ENCODE measurements at regions not wholly inside any gene's neighbourhood (a gene's known extent, or its start where the extent isn't known, plus 50 kb on each side); places are given as distances from the start of the nearest gene placed in this dataset.

DNA sequence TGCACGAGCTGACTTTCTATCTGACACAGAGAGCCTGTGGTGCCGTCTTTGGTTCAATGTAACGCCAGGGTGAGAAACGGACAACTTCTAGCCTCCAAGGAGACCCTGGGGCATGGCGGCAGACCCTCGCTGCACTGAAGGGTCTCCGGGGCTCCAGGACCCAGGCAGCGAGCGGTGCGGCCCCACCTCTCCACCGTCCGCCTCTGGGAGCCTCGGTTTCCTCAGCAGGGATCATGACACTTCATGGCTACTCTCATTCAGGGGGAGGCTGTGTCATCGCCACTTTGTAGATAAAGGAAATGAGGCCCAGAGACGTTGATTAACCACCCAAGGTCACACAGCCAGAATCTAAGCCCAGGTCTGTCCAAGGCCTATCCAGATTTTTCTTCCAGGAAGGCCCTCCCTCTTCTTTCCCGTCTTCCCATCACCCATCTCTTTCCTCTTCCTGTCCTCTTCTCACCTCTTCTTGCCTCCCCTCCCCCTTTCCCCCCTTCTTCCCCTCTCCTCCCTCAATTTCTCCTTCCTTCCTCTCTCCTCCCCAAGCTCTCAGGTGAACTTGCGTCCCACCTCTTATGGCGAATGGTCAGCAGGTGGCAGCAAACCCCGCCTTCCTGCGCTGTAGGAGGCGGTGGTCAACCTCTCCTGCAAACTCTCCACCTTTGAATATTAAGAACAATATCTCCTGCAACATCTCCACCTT lies 69.3 kb upstream of the HMX1 start:
- DNase-seq: no peak
- no peaks in the 10 kb centered on the region for H3K36me3 ChIP-seq
- no peak overlapping the region for H3K27ac ChIP-seq
- intact Hi-C loops (cut with DNase I): no loop called here
- 30 to 41% methylated on average over 8 of the region's 21 CpGs for WGBS, 2 donors
- no peak overlapping the region for H3K4me3 ChIP-seq
- H3K9me3 ChIP-seq: no peaks in the 10 kb centered on the region
- peaks cover 0 to 37% (median 0%) of the 10 kb centered on the region in 4 donors for H3K27me3 ChIP-seq
- TF ChIP-seq, protein P1, sequence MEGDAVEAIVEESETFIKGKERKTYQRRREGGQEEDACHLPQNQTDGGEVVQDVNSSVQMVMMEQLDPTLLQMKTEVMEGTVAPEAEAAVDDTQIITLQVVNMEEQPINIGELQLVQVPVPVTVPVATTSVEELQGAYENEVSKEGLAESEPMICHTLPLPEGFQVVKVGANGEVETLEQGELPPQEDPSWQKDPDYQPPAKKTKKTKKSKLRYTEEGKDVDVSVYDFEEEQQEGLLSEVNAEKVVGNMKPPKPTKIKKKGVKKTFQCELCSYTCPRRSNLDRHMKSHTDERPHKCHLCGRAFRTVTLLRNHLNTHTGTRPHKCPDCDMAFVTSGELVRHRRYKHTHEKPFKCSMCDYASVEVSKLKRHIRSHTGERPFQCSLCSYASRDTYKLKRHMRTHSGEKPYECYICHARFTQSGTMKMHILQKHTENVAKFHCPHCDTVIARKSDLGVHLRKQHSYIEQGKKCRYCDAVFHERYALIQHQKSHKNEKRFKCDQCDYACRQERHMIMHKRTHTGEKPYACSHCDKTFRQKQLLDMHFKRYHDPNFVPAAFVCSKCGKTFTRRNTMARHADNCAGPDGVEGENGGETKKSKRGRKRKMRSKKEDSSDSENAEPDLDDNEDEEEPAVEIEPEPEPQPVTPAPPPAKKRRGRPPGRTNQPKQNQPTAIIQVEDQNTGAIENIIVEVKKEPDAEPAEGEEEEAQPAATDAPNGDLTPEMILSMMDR (IDR thresholded peaks at IDR 0.05): peak in 1 of 6 experiments; percentile 11
- TF ChIP-seq POLR2A (IDR thresholded peaks at IDR 0.05): no peak
- no peaks in the 10 kb centered on the region for H3K4me1 ChIP-seq

DNA sequence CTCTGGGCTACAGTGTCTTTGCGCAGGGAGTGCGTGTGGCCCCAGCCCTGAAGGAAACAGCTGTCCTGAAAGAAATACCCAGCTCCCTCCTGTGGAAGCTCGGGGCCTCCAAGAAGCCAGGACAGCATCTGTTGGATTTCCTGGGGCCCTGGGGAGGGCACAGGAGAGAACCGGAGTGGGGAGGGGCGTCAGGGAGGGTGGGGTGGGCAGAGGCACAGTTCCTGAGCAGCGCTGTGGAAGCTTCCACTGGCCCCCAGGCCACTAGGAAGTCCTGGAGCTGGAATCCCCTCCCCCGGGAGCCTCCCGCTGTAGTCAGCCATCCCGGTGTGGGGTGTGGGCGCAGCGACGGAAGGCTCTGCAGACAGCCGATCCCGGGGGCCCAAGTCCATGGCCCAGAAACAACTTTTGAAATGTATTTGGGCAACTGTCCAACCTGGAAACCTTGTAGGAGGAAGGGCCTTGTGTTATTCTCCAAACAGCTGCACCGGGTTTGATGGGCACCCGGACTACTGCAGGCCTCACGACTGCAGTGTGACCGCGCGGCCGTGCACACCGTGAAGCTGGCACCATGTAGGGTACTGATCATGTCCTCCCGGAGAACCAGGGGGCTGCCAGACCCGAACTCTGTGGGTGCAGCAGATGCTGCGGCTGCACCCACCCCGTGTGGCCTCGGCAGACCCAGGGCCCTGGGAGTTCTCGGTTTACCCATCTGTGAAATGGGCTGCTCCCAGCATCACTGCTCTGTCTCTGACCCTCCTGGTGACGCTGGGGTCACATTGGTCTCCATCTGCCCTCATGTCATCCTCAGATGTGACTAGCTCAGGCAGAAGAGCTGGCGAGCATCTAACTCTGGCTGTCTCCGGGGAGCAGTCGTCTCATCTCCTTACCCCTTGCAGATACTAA lies 68.5 kb upstream of the HMX1 start:
- H3K9me3 ChIP-seq: peaks cover 0 to 3% (median 0%) of the 10 kb centered on the region in 3 donors
- H3K27me3 ChIP-seq: peaks cover 0 to 36% (median 0%) of the 10 kb centered on the region in 4 donors
- intact Hi-C loops (cut with DNase I): no loop called here
- DNase-seq: no peak
- H3K36me3 ChIP-seq: no peaks in the 10 kb centered on the region
- no peak overlapping the region for H3K4me3 ChIP-seq
- TF ChIP-seq, protein P1 (IDR thresholded peaks at IDR 0.05): no peak
- no peak for TF ChIP-seq POLR2A (IDR thresholded peaks at IDR 0.05)
- no peaks in the 10 kb centered on the region for H3K4me1 ChIP-seq
- H3K27ac ChIP-seq: no peak overlapping the region
- 58 to 80% methylated on average over 2 to 8 of the region's 32 CpGs for WGBS, 2 donors

DNA sequence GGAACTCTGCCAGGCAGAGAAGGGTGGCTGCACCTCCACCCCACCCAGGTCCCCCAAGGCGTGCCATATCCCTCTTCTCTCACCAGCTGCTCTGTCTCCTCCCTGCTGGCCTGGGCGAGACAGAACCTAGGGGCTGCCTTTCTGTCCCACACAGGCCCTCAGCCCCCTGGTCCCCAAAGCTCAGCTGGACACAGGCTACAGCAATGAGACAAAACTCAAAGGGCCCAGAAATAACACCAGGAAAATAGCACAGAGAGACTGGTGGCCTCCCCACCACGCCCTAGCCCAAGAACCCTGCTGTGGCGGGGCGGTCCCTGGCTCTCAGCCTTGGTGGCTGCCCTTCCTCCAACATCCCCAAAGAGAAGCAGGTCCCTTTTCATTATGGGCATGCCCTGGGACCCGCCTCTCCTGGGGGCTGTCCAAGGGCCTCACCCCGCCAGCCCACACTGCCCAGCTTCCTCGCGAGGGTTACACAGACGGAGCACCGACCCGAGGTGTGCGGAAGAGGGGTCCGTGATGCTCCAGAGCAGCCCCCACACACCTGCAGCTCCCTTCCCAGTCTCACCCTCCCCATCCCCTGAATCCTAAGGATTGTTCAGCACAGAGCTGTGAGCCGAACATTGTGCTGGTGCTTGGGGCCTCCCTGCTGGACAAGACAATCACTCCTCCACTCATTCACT lies 67.7 kb upstream of the HMX1 start:
- intact Hi-C loops (cut with DNase I): no loop called here
- Histone ChIP-seq H3K27ac (no peak overlapping the region), H3K4me1 (no peaks in the 10 kb centered on the region), H3K4me3 (no peak overlapping the region), H3K27me3 (peaks cover 0 to 32% (median 0%) of the 10 kb centered on the region in 4 donors), H3K9me3 (peaks cover 0 to 3% (median 0%) of the 10 kb centered on the region in 3 donors), H3K36me3 (no peaks in the 10 kb centered on the region)
- no peak for TF ChIP-seq POLR2A (IDR thresholded peaks at IDR 0.05)
- 30 to 37% methylated on average over 12 of the region's 15 CpGs for WGBS, 2 donors
- no peak for DNase-seq

DNA sequence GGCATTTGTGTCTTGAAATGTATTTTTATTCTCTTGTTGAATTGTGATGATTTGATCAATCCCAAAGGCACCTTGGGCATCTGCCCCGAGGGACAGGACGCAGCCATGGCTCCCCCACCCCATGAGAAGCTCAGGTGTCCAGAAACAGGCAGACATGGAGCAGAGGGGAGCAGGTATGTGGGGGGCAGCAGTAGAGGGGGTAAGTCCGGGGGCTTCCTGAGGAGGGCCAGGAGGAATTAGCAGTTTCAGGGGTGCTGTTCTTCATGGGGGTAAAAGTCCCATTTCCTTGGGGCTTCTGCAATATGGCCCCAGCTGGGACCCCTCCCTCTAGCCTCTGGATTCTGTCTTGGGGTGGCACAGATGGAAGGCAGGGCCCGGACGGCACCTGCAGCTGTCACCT lies 67.0 kb upstream of the HMX1 start:
- TF ChIP-seq, protein P1 (IDR thresholded peaks at IDR 0.05): no peak
- TF ChIP-seq POLR2A (IDR thresholded peaks at IDR 0.05): no peak

DNA sequence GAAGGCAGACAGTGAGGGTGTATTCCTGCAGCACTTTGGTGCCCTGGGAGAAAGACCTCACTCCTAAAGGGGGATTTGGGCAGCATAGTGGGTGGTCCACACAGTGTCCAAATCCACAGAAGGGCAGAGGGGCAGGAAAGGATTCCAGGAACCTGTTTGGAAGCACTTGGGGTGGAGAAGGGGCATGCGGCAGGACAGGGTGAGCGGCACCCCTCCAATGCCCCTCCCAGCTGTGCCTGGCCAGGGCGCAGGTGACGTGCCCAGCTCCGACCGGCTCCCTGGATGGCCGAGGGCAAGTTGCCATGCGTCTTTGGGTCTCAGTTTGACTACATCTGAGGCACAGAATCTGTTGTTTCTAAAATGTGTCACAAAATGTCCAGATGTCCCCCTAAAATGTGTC lies 66.5 kb upstream of the HMX1 start:
- no peak overlapping the region for H3K27ac ChIP-seq
- H3K4me3 ChIP-seq: no peak overlapping the region
- H3K4me1 ChIP-seq: no peaks in the 10 kb centered on the region
- 43 to 89% methylated on average over 2 to 8 of the region's 8 CpGs for WGBS, 2 donors
- intact Hi-C loops (cut with DNase I): no loop called here
- H3K36me3 ChIP-seq: no peaks in the 10 kb centered on the region
- no peak for TF ChIP-seq POLR2A (IDR thresholded peaks at IDR 0.05)
- TF ChIP-seq, protein P1 (IDR thresholded peaks at IDR 0.05): no peak
- DNase-seq: no peak
- peaks cover 0 to 32% (median 0%) of the 10 kb centered on the region in 4 donors for H3K27me3 ChIP-seq
- peaks cover 0 to 3% (median 0%) of the 10 kb centered on the region in 3 donors for H3K9me3 ChIP-seq

More for the DNA sequence above, 67.0 kb upstream of the HMX1 start:
- no peak overlapping the region for H3K4me3 ChIP-seq
- intact Hi-C loops (cut with DNase I): no loop called here
- H3K27ac ChIP-seq: no peak overlapping the region
- WGBS, 2 donors: 66 to 71% methylated on average over 2 to 4 of the region's 5 CpGs
- peaks cover 0 to 32% (median 0%) of the 10 kb centered on the region in 4 donors for H3K27me3 ChIP-seq
- H3K9me3 ChIP-seq: peaks cover 0 to 3% (median 0%) of the 10 kb centered on the region in 3 donors
- no peaks in the 10 kb centered on the region for H3K4me1 ChIP-seq
- no peak for DNase-seq
- H3K36me3 ChIP-seq: no peaks in the 10 kb centered on the region

Measured in esophagus squamous epithelium (tissue), 5 donors.